ENCODE measurements at regions not wholly inside any gene's neighbourhood (a gene's known extent, or its start where the extent isn't known, plus 50 kb on each side); places are given as distances from the start of the nearest gene placed in this dataset.

DNA sequence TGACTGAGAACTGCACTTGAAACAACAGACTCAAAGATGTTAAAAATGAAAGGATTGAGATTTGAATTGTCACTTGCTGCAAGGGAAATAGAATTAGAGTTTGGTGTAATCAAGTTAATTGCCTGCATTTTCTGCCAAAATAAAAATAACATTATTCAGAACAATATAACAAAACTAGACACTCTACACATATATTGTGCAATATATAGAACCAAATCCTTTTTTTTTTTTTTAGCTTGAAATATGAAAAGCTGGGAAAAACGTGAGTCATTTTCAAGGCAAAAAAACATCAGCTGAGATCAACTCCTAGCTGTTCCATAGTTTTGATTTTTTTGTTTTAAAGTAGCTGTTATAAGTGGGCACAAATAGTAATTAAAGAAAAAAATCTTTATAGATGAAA, 561.5 kb downstream of the DNAJB9 start:
- no peak for TF ChIP-seq CTCF (IDR thresholded peaks at IDR 0.05; ENCODE audit: low read length)
- TF ChIP-seq EZH2phosphoT487 (IDR thresholded peaks at IDR 0.05; ENCODE audit: low read length) = no peak
- TF ChIP-seq EZH2 (optimal IDR thresholded peaks at IDR 0.05; ENCODE audit: low read depth, low read length) = no peak

All from MM.1S (cell line).